ENCODE measurements at regions not wholly inside any gene's neighbourhood (a gene's known extent, or its start where the extent isn't known, plus 50 kb on each side); places are given as distances from the start of the nearest gene placed in this dataset.

DNA sequence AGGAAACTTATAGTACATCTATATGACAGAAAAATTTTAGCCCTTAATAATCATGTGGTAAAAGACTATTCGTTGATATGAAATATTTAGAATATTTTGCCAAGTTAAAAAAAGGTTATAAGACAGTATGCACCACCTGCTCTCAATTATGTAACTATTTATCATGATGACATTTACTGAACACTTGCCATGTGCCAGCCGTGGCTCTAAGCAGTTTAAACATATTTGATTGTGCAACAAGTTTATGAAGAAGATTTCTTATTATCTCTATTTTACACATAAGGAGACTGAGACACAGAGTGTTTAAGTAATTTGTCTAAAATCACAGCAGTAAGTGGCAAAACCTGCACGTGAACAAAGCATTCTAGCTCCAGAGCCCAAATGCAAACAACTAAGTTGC is 199.3 kb upstream of the JUN start:
- Histone ChIP-seq H3K9me3 (ENCODE audit: control insufficient read depth, low read length) (no peaks in the 10 kb centered on the region), H3K36me3 (ENCODE audit: control insufficient read depth, insufficient read depth, low read length) (no peaks in the 10 kb centered on the region), H3K4me1 (ENCODE audit: control insufficient read depth, insufficient read depth, low read length) (peaks cover 18% of the 10 kb centered on the region), H3K4me3 (ENCODE audit: low read length) (no peak overlapping the region), H3K27ac (ENCODE audit: low read depth, low read length) (no peak overlapping the region), H3K9ac (ENCODE audit: extremely low read depth, low read length, poor library complexity, severe bottlenecking) (no peak overlapping the region), H3K27me3 (ENCODE audit: control insufficient read depth, insufficient read depth, low read length, poor library complexity, severe bottlenecking) (peaks cover 23% of the 10 kb centered on the region)
- TF ChIP-seq, protein P1, sequence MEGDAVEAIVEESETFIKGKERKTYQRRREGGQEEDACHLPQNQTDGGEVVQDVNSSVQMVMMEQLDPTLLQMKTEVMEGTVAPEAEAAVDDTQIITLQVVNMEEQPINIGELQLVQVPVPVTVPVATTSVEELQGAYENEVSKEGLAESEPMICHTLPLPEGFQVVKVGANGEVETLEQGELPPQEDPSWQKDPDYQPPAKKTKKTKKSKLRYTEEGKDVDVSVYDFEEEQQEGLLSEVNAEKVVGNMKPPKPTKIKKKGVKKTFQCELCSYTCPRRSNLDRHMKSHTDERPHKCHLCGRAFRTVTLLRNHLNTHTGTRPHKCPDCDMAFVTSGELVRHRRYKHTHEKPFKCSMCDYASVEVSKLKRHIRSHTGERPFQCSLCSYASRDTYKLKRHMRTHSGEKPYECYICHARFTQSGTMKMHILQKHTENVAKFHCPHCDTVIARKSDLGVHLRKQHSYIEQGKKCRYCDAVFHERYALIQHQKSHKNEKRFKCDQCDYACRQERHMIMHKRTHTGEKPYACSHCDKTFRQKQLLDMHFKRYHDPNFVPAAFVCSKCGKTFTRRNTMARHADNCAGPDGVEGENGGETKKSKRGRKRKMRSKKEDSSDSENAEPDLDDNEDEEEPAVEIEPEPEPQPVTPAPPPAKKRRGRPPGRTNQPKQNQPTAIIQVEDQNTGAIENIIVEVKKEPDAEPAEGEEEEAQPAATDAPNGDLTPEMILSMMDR (conservative IDR thresholded peaks at IDR 0.05) = no peak
- Mint-ChIP-seq H3K9me3 (no peaks in the 10 kb centered on the region), H3K27me3 (ENCODE audit: insufficient read depth) (peaks cover 21% of the 10 kb centered on the region), H3K4me3 (no peak overlapping the region), H3K4me1 (peaks cover 54% of the 10 kb centered on the region), H3K36me3 (ENCODE audit: low read depth) (no peaks in the 10 kb centered on the region), H3K27ac (no peak overlapping the region)
- DNase-seq = no peak
- 96% methylated on average over 2 of the region's 3 CpGs; no CpG with 5 or more reads in 1 of the 2 experiments for WGBS, 2 experiments (ENCODE audit: insufficient coverage in 1 of 2, insufficient read length in 1 of 2)

DNA sequence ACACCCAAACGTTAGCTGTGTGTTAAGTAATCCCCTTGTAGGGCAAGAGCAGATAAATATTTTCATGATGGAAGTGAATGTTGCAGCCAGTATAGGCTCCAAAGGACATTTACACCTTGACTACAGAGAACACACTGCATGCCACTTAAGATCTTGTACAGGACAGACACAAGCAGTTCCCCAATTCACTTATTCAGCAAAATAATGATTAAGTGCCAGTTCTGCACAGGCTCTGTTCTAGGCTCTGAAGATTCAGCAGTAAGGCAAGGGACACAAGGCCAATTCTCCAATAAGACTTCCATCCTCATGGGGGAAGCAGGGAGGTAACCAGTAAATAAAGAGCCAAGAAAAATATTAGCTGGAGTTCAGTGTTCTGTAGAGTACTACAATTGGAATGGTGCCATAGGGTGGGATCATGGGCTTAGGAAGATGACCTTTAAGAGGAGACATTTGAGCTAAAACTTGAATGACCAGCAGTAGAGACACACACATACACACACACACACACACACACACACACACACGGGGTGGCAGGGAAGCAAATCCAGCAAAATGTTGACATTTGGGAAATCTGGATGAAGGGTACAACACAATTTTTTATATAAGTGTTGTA is 199.9 kb upstream of the JUN start:
- Histone ChIP-seq H3K4me3 (ENCODE audit: low read length) (no peak overlapping the region), H3K4me1 (ENCODE audit: control insufficient read depth, insufficient read depth, low read length) (peaks cover 18% of the 10 kb centered on the region), H3K9ac (ENCODE audit: extremely low read depth, low read length, poor library complexity, severe bottlenecking) (no peak overlapping the region), H3K27ac (ENCODE audit: low read depth, low read length) (no peak overlapping the region), H3K36me3 (ENCODE audit: control insufficient read depth, insufficient read depth, low read length) (no peaks in the 10 kb centered on the region), H3K27me3 (ENCODE audit: control insufficient read depth, insufficient read depth, low read length, poor library complexity, severe bottlenecking) (peaks cover 23% of the 10 kb centered on the region), H3K9me3 (ENCODE audit: control insufficient read depth, low read length) (no peaks in the 10 kb centered on the region)
- Mint-ChIP-seq H3K4me3 (no peak overlapping the region), H3K9me3 (no peaks in the 10 kb centered on the region), H3K4me1 (peaks cover 54% of the 10 kb centered on the region), H3K27ac (no peak overlapping the region), H3K27me3 (ENCODE audit: insufficient read depth) (peaks cover 23% of the 10 kb centered on the region), H3K36me3 (ENCODE audit: low read depth) (no peaks in the 10 kb centered on the region)
- WGBS, 2 experiments (ENCODE audit: insufficient coverage in 1 of 2, insufficient read length in 1 of 2) = 83% methylated on average over 1 of the region's 2 CpGs; no CpG with 5 or more reads in 1 of the 2 experiments
- TF ChIP-seq, protein P1 (conservative IDR thresholded peaks at IDR 0.05) = no peak
- DNase-seq = no peak

DNA sequence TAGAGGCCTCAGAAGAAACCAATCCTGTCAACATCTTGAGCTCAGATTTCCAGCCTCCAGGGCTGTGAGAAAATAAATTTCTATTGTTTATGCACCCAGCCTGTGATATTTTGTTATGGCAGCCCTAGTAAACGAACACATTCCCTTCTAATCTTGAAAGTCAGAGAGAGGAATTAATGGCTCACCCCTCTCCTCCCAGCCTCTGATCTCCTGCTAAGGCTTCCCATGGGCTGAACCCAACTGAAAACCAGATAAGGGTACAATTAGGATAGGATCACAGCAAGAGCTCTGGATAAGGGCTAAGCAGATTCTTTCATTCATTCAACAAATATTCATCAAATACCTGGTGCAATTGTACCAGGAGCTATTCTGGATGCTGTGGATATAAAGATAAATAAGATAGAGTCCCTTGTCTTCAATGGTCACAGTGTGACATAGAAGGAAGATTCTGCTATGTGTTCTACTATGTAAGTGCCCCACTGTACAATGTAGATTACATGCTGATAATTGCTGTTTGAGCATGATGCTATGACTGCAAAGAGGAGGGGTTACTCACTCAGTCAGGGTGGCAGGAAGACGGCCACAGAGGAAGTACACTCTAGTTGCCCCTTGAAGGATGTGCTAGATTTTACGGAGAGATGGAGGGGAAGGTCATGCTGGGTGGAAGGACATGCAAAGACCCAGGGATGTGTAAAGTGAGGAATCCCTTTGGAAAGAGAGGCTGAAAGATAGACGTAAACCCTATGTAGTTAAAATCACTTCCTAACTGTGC is 203.3 kb upstream of the JUN start:
- DNase-seq = peak; percentile 60
- H3K27me3 ChIP-seq (ENCODE audit: control insufficient read depth, insufficient read depth, low read length, poor library complexity, severe bottlenecking) = peaks cover 38% of the 10 kb centered on the region
- peaks cover 16% of the 10 kb centered on the region for H3K4me1 ChIP-seq (ENCODE audit: control insufficient read depth, insufficient read depth, low read length)
- no peaks in the 10 kb centered on the region for H3K9me3 ChIP-seq (ENCODE audit: control insufficient read depth, low read length)
- Mint-ChIP-seq H3K27ac (no peak overlapping the region), H3K4me1 (peaks cover 37% of the 10 kb centered on the region), H3K9me3 (no peaks in the 10 kb centered on the region), H3K36me3 (ENCODE audit: low read depth) (no peaks in the 10 kb centered on the region), H3K4me3 (no peak overlapping the region), H3K27me3 (ENCODE audit: insufficient read depth) (peaks cover 36% of the 10 kb centered on the region)
- no peak overlapping the region for H3K27ac ChIP-seq (ENCODE audit: low read depth, low read length)
- 50 to 66% methylated on average over 1 to 4 of the region's 4 CpGs for whole genome bisulfite sequencing, 2 experiments (ENCODE audit: insufficient coverage in 1 of 2, insufficient read length in 1 of 2)
- H3K9ac ChIP-seq (ENCODE audit: extremely low read depth, low read length, poor library complexity, severe bottlenecking) = no peak overlapping the region
- no peak overlapping the region for H3K4me3 ChIP-seq (ENCODE audit: low read length)
- TF ChIP-seq, protein P1 (conservative IDR thresholded peaks at IDR 0.05) = no peak
- H3K36me3 ChIP-seq (ENCODE audit: control insufficient read depth, insufficient read depth, low read length) = no peaks in the 10 kb centered on the region

Data from endodermal cell (in vitro differentiated cells).